Gastrocnemius medialis (tissue), 4 donors: ENCODE measurements at regions not wholly inside any gene's neighbourhood (a gene's known extent, or its start where the extent isn't known, plus 50 kb on each side); places are given as distances from the start of the nearest gene placed in this dataset.
"Not testable (repeated sequence)": the region's sequence is repeated elsewhere in the genome, so short reads cannot be mapped to it uniquely, and the experiment has no call there.

ENCODE experiments used
- ATAC-seq, 2 donors: fragments of 150-250 bp; one replicate each; pipeline ENCODE4 v1.9.1; 2016
- DNase-seq, 2 donors: peaks; one replicate each; pipeline ENCODE4 v3.0.0-alpha.2; 2019
- H3K27ac ChIP-seq, 4 donors: fragments of 200-600 bp; sonication (generic); 1 replicate in 1 of 4; 2 replicates in 3 of 4; pipeline ENCODE4 v1.5.1; 2016 to 2018; ENCODE audit warnings: mild to moderate bottlenecking in 2 of 4, moderate library complexity in 1 of 4
- H3K27me3 ChIP-seq, 3 donors: fragments of 200-600 bp; sonication (generic) in 2 of 3; 1 replicate in 1 of 3; 2 replicates in 2 of 3; pipeline versions ENCODE4 v1.5.1 to v1.6.0; 2016 to 2019; ENCODE audit warnings: mild to moderate bottlenecking in 1 of 3, moderate library complexity in 1 of 3
- H3K36me3 ChIP-seq, 2 donors: fragments of 200-600 bp; sonication (generic) in 1 of 2; one replicate each; pipeline ENCODE4 v1.5.1; 2017 to 2018
- H3K4me1 ChIP-seq, 2 donors: fragments of 200-600 bp; sonication (generic) in 1 of 2; one replicate each; pipeline ENCODE4 v1.5.1; 2016 to 2017; ENCODE audit warnings: mild to moderate bottlenecking in 2 of 2
- H3K4me3 ChIP-seq, 4 donors: fragments of 200-600 bp; sonication (generic) in 3 of 4; 1 replicate in 1 of 4; 2 replicates in 3 of 4; pipeline ENCODE4 v1.5.1; 2016 to 2019; ENCODE audit warnings: mild to moderate bottlenecking in 2 of 4
- H3K9me3 ChIP-seq, 3 donors: fragments of 200-600 bp; sonication (generic) in 2 of 3; 1 replicate in 1 of 3; 2 replicates in 2 of 3; pipeline ENCODE4 v1.5.1; 2016 to 2019
- in situ Hi-C, 4 donors: fragments of 200-750 bp; cut with MboI; loops; one replicate each; pipeline versions ENCODE4 v1.15.0 to v1.8.0; 2017; ENCODE audit warnings: low sequenced_read_pairs in 4 of 4
- intact Hi-C: fragments of 100-400 bp; cut with DNase I; formaldehyde crosslinking; loops from one replicate; pipeline ENCODE4 v1.15.1; 2023; ENCODE audit warnings: low total_unique reads

GRCh38 chr5:176040105-176040801, 72.1 kb upstream of the THOC3 start:
- in situ Hi-C loops, H3K9me3 ChIP-seq, H3K27me3 ChIP-seq, H3K4me3 ChIP-seq, H3K36me3 ChIP-seq, ATAC-seq, intact Hi-C loops, DNase-seq, H3K27ac ChIP-seq, H3K4me1 ChIP-seq: not testable (repeated sequence)

GRCh38 chr5:176041248-176041994, 73.3 kb upstream of the THOC3 start:
- H3K9me3 ChIP-seq, H3K27ac ChIP-seq, H3K4me1 ChIP-seq, DNase-seq, in situ Hi-C loops, ATAC-seq, H3K36me3 ChIP-seq, H3K4me3 ChIP-seq, intact Hi-C loops, H3K27me3 ChIP-seq: not testable (repeated sequence)

GRCh38 chr5:176042020-176042658, 74.0 kb upstream of the THOC3 start:
- DNase-seq, H3K27ac ChIP-seq, intact Hi-C loops, H3K27me3 ChIP-seq, H3K4me3 ChIP-seq, H3K36me3 ChIP-seq, H3K4me1 ChIP-seq, in situ Hi-C loops, ATAC-seq, H3K9me3 ChIP-seq: not testable (repeated sequence)

- H3K27me3 ChIP-seq, in situ Hi-C loops, H3K27ac ChIP-seq, DNase-seq, H3K36me3 ChIP-seq, intact Hi-C loops, H3K9me3 ChIP-seq, ATAC-seq, H3K4me3 ChIP-seq, H3K4me1 ChIP-seq: not testable (repeated sequence)
Measured at GRCh38 chr5:176043252-176043829, 75.2 kb upstream of the THOC3 start.

- H3K4me3 ChIP-seq, H3K9me3 ChIP-seq, H3K27me3 ChIP-seq, intact Hi-C loops, H3K4me1 ChIP-seq, in situ Hi-C loops, H3K27ac ChIP-seq, H3K36me3 ChIP-seq, DNase-seq, ATAC-seq: not testable (repeated sequence)
Measured at GRCh38 chr5:176043986-176044385, 75.9 kb upstream of the THOC3 start.

GRCh38 chr5:176044431-176044830, 76.3 kb upstream of the THOC3 start:
- intact Hi-C loops, in situ Hi-C loops: not testable (repeated sequence)

GRCh38 chr5:176045442-176045841, 77.3 kb upstream of the THOC3 start:
- intact Hi-C loops, in situ Hi-C loops, H3K36me3 ChIP-seq, H3K4me3 ChIP-seq, H3K27ac ChIP-seq, H3K4me1 ChIP-seq, H3K27me3 ChIP-seq, ATAC-seq, DNase-seq, H3K9me3 ChIP-seq: not testable (repeated sequence)

More at GRCh38 chr5:176044431-176044830, 76.3 kb upstream of the THOC3 start:
- H3K27me3 ChIP-seq, DNase-seq, H3K4me1 ChIP-seq, H3K36me3 ChIP-seq, ATAC-seq, H3K4me3 ChIP-seq, H3K9me3 ChIP-seq, H3K27ac ChIP-seq: not testable (repeated sequence)

- in situ Hi-C loops, result not testable (repeated sequence)
Measured at GRCh38 chr5:176048671-176049070, 80.6 kb upstream of the THOC3 start.

GRCh38 chr5:176060472-176061268, 92.6 kb upstream of the THOC3 start:
- H3K4me1 ChIP-seq, H3K9me3 ChIP-seq, H3K4me3 ChIP-seq, intact Hi-C loops, DNase-seq, H3K36me3 ChIP-seq, in situ Hi-C loops, H3K27ac ChIP-seq, H3K27me3 ChIP-seq: not testable (repeated sequence)
- ATAC-seq, result peak; percentile 39

More at GRCh38 chr5:176048671-176049070, 80.6 kb upstream of the THOC3 start:
- H3K9me3 ChIP-seq, H3K27ac ChIP-seq, H3K4me3 ChIP-seq, H3K27me3 ChIP-seq, intact Hi-C loops, H3K36me3 ChIP-seq, ATAC-seq, DNase-seq, H3K4me1 ChIP-seq: not testable (repeated sequence)

GRCh38 chr5:176061269-176061622, 93.1 kb upstream of the THOC3 start:
- H3K4me3 ChIP-seq, DNase-seq, intact Hi-C loops, H3K36me3 ChIP-seq, H3K27me3 ChIP-seq, H3K27ac ChIP-seq, in situ Hi-C loops, H3K4me1 ChIP-seq, H3K9me3 ChIP-seq, ATAC-seq: not testable (repeated sequence)

GRCh38 chr5:176061660-176062059, 93.5 kb upstream of the THOC3 start:
- H3K36me3 ChIP-seq, H3K9me3 ChIP-seq, H3K4me1 ChIP-seq, intact Hi-C loops, in situ Hi-C loops, H3K27me3 ChIP-seq, H3K4me3 ChIP-seq, H3K27ac ChIP-seq, ATAC-seq, DNase-seq: not testable (repeated sequence)
